H9 (cell line): ENCODE measurements at regions not wholly inside any gene's neighbourhood (a gene's known extent, or its start where the extent isn't known, plus 50 kb on each side); places are given as distances from the start of the nearest gene placed in this dataset.

Source experiments
- DNase-seq: peaks from one replicate; pipeline ENCODE4 v3.0.0-alpha.2; 2017
- H2AFZ ChIP-seq: one replicate; pipeline ENCODE4 v1.6.1; 2013; ENCODE audit warnings: mild to moderate bottlenecking, low read length, control low read depth, moderate library complexity
- H2AK5ac ChIP-seq: 2 replicates; pipeline ENCODE4 v1.6.1; 2013; ENCODE audit warnings: low read length, control low read depth, mixed read lengths; ENCODE audit not compliant: insufficient read length
- H2BK120ac ChIP-seq: one replicate; pipeline ENCODE4 v1.6.1; 2013; ENCODE audit warnings: low read depth, mild to moderate bottlenecking, low read length, control low read depth, inconsistent platforms; ENCODE audit not compliant: poor library complexity, severe bottlenecking
- H2BK12ac ChIP-seq: 2 replicates; pipeline ENCODE4 v1.6.1; 2013; ENCODE audit warnings: low read length, control low read depth, mixed read lengths, low read depth; ENCODE audit not compliant: insufficient read length
- H2BK15ac ChIP-seq: 2 replicates; pipeline ENCODE4 v1.6.1; 2013; ENCODE audit warnings: low read depth, low read length, control low read depth
- H2BK20ac ChIP-seq: one replicate; pipeline ENCODE4 v1.6.1; 2013; ENCODE audit warnings: low read depth, mild to moderate bottlenecking, low read length, control low read depth, inconsistent platforms; ENCODE audit not compliant: poor library complexity, severe bottlenecking
- H2BK5ac ChIP-seq: 2 replicates; pipeline ENCODE4 v1.6.1; 2013; ENCODE audit warnings: low read length, control low read depth, mixed read lengths; ENCODE audit not compliant: insufficient read length
- H3K14ac ChIP-seq: 2 replicates; pipeline ENCODE4 v1.6.1; 2013; ENCODE audit warnings: low read length, control low read depth; ENCODE audit not compliant: insufficient read depth
- H3K18ac ChIP-seq: 2 replicates; pipeline ENCODE4 v1.6.1; 2013; ENCODE audit warnings: low read depth, mild to moderate bottlenecking, mixed read lengths, low read length, control low read depth; ENCODE audit not compliant: insufficient read length
- H3K23ac ChIP-seq: 2 replicates; pipeline ENCODE4 v1.6.1; 2013; ENCODE audit warnings: low read length, control low read depth, mixed read lengths, low read depth; ENCODE audit not compliant: insufficient read length
- H3K23me2 ChIP-seq: 2 replicates; pipeline ENCODE4 v1.6.1; 2013; ENCODE audit warnings: low read depth, mild to moderate bottlenecking, mixed read lengths, low read length, control low read depth; ENCODE audit not compliant: insufficient read length, poor library complexity, severe bottlenecking
- H3K27ac ChIP-seq: 2 replicates; pipeline ENCODE4 v1.5.1; 2013; ENCODE audit warnings: low read length, control low read depth, mixed read lengths, low read depth; ENCODE audit not compliant: insufficient read length
- H3K27me3 ChIP-seq: 2 replicates; pipeline ENCODE4 v1.6.1; 2013; ENCODE audit warnings: low read length, control low read depth, inconsistent platforms; ENCODE audit not compliant: insufficient read depth
- H3K4ac ChIP-seq: 2 replicates; pipeline ENCODE4 v1.6.1; 2013; ENCODE audit warnings: low read depth, mild to moderate bottlenecking, control low read depth, inconsistent platforms, low read length, moderate library complexity
- H3K4me1 ChIP-seq: 2 replicates; pipeline ENCODE4 v1.6.1; 2013; ENCODE audit warnings: low read length, control low read depth, inconsistent platforms; ENCODE audit not compliant: insufficient read depth
- H3K4me2 ChIP-seq: 2 replicates; pipeline ENCODE4 v1.6.1; 2013; ENCODE audit warnings: low read length, control low read depth, mixed read lengths; ENCODE audit not compliant: insufficient read length, insufficient read depth
- H3K56ac ChIP-seq: 2 replicates; pipeline ENCODE4 v1.6.1; 2013; ENCODE audit warnings: low read depth, mild to moderate bottlenecking, mixed read lengths, low read length, control low read depth; ENCODE audit not compliant: insufficient read length
- H3K79me1 ChIP-seq: 2 replicates; pipeline ENCODE4 v1.6.1; 2013; ENCODE audit warnings: low read depth, mild to moderate bottlenecking, moderate library complexity, low read length, control low read depth, inconsistent platforms; ENCODE audit not compliant: insufficient read depth, poor library complexity, severe bottlenecking
- H3K79me2 ChIP-seq: 2 replicates; pipeline ENCODE4 v1.6.1; 2013; ENCODE audit warnings: low read length, control low read depth, inconsistent platforms; ENCODE audit not compliant: insufficient read depth
- H3K9ac ChIP-seq: 2 replicates; pipeline ENCODE4 v1.6.1; 2013; ENCODE audit warnings: low read length, control low read depth, mixed read lengths; ENCODE audit not compliant: insufficient read length; ENCODE audit errors: extremely low read depth
- H3K9me3 ChIP-seq: one replicate; pipeline ENCODE4 v1.6.1; 2013; ENCODE audit warnings: low read depth, low read length, inconsistent platforms; ENCODE audit not compliant: control insufficient read depth
- H3T11ph ChIP-seq: one replicate; pipeline ENCODE4 v1.6.1; 2013; ENCODE audit warnings: mild to moderate bottlenecking, low read length, control low read depth, inconsistent platforms
- H4K20me1 ChIP-seq: one replicate; pipeline ENCODE4 v1.6.1; 2013; ENCODE audit not compliant: control insufficient read depth, insufficient read length, insufficient read depth
- H4K5ac ChIP-seq: 2 replicates; pipeline ENCODE4 v1.6.1; 2013; ENCODE audit warnings: low read depth, mild to moderate bottlenecking, mixed read lengths, low read length, control low read depth; ENCODE audit not compliant: insufficient read length
- H4K8ac ChIP-seq: replicated peaks from 2 replicates; pipeline ENCODE4 v1.6.1; 2013; ENCODE audit warnings: low read length, control low read depth, mixed read lengths, low read depth; ENCODE audit not compliant: insufficient read length
- H4K91ac ChIP-seq: 2 replicates; pipeline ENCODE4 v1.6.1; 2013; ENCODE audit warnings: low read depth, mild to moderate bottlenecking, moderate library complexity, mixed read lengths, low read length, control low read depth; ENCODE audit not compliant: insufficient read length
- H3K27ac Mint-ChIP-seq, 3 experiments: 2 replicates in 2 of 3; 3 replicates in 1 of 3; pipeline ENCODE4 v1.8.0; 2020 to 2021; ENCODE audit warnings: mixed read lengths in 3 of 3, mild to moderate bottlenecking in 1 of 3, moderate library complexity in 1 of 3
- H3K27me3 Mint-ChIP-seq: 2 replicates; pipeline ENCODE4 v1.8.0; 2021; ENCODE audit warnings: low read depth, mild to moderate bottlenecking, moderate library complexity, mixed read lengths
- H3K36me3 Mint-ChIP-seq, 3 experiments: 2 replicates in 2 of 3; 3 replicates in 1 of 3; pipeline ENCODE4 v1.8.0; 2020 to 2021; ENCODE audit warnings: low read depth in 3 of 3, mixed read lengths in 3 of 3; ENCODE audit not compliant: insufficient read depth in 1 of 3
- H3K4me1 Mint-ChIP-seq, 2 experiments: 2 replicates each; pipeline ENCODE4 v1.8.0; 2020; ENCODE audit warnings: mixed read lengths in 2 of 2
- H3K4me3 Mint-ChIP-seq, 2 experiments: 2 replicates in 1 of 2; 3 replicates in 1 of 2; pipeline ENCODE4 v1.8.0; 2020 to 2021; ENCODE audit warnings: mild to moderate bottlenecking in 2 of 2, mixed read lengths in 2 of 2, moderate library complexity in 1 of 2
- H3K9me3 Mint-ChIP-seq, 2 experiments: 2 replicates in 1 of 2; 3 replicates in 1 of 2; pipeline ENCODE4 v1.8.0; 2020; ENCODE audit warnings: mild to moderate bottlenecking in 2 of 2, mixed read lengths in 2 of 2, moderate library complexity in 1 of 2
- WGBS: extraction: QIAGEN DNeasy Blood & Tissue Kit; methylation state at CpG from one replicate; pipeline ENCODE4 v1.1.7; 2013; ENCODE audit warnings: missing lambda C conversion rate, low lambda C conversion rate, mixed read lengths; ENCODE audit not compliant: insufficient read length; ENCODE audit errors: extremely low coverage; 5-methylcytosine and 5-hydroxymethylcytosine counted together
- TF ChIP-seq, protein P1 (sequence below): fragments of 200-600 bp; sonication (generic); conservative IDR thresholded peaks from 3 replicates; pipeline ENCODE4 v1.8.0; 2021; ENCODE audit warnings: antibody characterized with exemption, mild to moderate bottlenecking

DNA sequence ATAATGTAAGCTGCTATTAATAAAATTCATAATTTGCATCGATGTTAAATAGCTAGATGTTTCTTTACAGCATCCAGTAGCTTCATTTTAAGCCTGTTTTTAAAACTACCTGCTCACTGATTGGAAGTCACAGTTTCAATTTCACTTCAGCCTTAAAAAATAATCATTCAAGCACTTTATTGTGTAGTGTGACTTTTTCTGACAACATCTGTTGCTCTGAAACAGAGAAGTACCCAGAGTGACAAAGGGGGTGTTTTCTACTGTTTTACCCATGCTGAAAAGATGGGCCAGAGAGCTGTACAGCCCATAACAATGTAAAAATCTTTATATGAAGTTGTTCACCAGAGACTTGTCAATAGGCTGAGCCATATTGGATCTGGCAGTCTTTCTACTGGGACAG is 437.2 kb downstream of the MDFIC start:
- H3K9me3 ChIP-seq: no peaks in the 10 kb centered on the region
- no peaks in the 10 kb centered on the region for H3K9me3 Mint-ChIP-seq
- no peak overlapping the region for H3K23ac ChIP-seq
- H2BK5ac ChIP-seq: no peak overlapping the region
- H3K4me1 ChIP-seq: no peaks in the 10 kb centered on the region
- no peaks in the 10 kb centered on the region for H3K27me3 ChIP-seq
- no peaks in the 10 kb centered on the region for H3K79me2 ChIP-seq
- no peak overlapping the region for H2BK12ac ChIP-seq
- no peak overlapping the region for H2BK120ac ChIP-seq
- H3K27ac Mint-ChIP-seq: no peak overlapping the region
- no peak overlapping the region for H3K4ac ChIP-seq
- H3K27ac ChIP-seq: no peak overlapping the region
- DNase-seq: no peak
- no peak overlapping the region for H4K8ac ChIP-seq
- H3K4me1 Mint-ChIP-seq: no peaks in the 10 kb centered on the region
- H2AK5ac ChIP-seq: no peak overlapping the region
- no peaks in the 10 kb centered on the region for H3K23me2 ChIP-seq
- TF ChIP-seq, protein P1, sequence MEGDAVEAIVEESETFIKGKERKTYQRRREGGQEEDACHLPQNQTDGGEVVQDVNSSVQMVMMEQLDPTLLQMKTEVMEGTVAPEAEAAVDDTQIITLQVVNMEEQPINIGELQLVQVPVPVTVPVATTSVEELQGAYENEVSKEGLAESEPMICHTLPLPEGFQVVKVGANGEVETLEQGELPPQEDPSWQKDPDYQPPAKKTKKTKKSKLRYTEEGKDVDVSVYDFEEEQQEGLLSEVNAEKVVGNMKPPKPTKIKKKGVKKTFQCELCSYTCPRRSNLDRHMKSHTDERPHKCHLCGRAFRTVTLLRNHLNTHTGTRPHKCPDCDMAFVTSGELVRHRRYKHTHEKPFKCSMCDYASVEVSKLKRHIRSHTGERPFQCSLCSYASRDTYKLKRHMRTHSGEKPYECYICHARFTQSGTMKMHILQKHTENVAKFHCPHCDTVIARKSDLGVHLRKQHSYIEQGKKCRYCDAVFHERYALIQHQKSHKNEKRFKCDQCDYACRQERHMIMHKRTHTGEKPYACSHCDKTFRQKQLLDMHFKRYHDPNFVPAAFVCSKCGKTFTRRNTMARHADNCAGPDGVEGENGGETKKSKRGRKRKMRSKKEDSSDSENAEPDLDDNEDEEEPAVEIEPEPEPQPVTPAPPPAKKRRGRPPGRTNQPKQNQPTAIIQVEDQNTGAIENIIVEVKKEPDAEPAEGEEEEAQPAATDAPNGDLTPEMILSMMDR: no peak
- no CpG with 5 or more reads among the region's 1 CpG for WGBS
- no peak overlapping the region for H3K56ac ChIP-seq
- no peaks in the 10 kb centered on the region for H3K36me3 Mint-ChIP-seq
- no peak overlapping the region for H3T11ph ChIP-seq
- no peaks in the 10 kb centered on the region for H4K20me1 ChIP-seq
- no peak overlapping the region for H3K14ac ChIP-seq
- no peak overlapping the region for H2BK20ac ChIP-seq
- H4K91ac ChIP-seq: no peak overlapping the region
- no peak overlapping the region for H3K4me2 ChIP-seq
- H4K5ac ChIP-seq: no peak overlapping the region
- H3K9ac ChIP-seq: no peak overlapping the region
- no peaks in the 10 kb centered on the region for H3K27me3 Mint-ChIP-seq
- H2AFZ ChIP-seq: no peak overlapping the region
- H2BK15ac ChIP-seq: no peak overlapping the region
- H3K79me1 ChIP-seq: no peaks in the 10 kb centered on the region
- H3K4me3 Mint-ChIP-seq: no peak overlapping the region
- H3K18ac ChIP-seq: no peak overlapping the region
